Gastrocnemius medialis (tissue), 4 donors: ENCODE measurements at regions not wholly inside any gene's neighbourhood (a gene's known extent, or its start where the extent isn't known, plus 50 kb on each side); places are given as distances from the start of the nearest gene placed in this dataset.

ENCODE experiments used
- ATAC-seq, 2 donors: fragments of 150-250 bp; one replicate each; pipeline ENCODE4 v1.9.1; 2016
- DNase-seq, 2 donors: peaks; one replicate each; pipeline ENCODE4 v3.0.0-alpha.2; 2019
- H3K27ac ChIP-seq, 4 donors: fragments of 200-600 bp; sonication (generic); 1 replicate in 1 of 4; 2 replicates in 3 of 4; pipeline ENCODE4 v1.5.1; 2016 to 2018; ENCODE audit warnings: mild to moderate bottlenecking in 2 of 4, moderate library complexity in 1 of 4
- H3K27me3 ChIP-seq, 3 donors: fragments of 200-600 bp; sonication (generic) in 2 of 3; 1 replicate in 1 of 3; 2 replicates in 2 of 3; pipeline versions ENCODE4 v1.5.1 to v1.6.0; 2016 to 2019; ENCODE audit warnings: mild to moderate bottlenecking in 1 of 3, moderate library complexity in 1 of 3
- H3K36me3 ChIP-seq, 2 donors: fragments of 200-600 bp; sonication (generic) in 1 of 2; one replicate each; pipeline ENCODE4 v1.5.1; 2017 to 2018
- H3K4me1 ChIP-seq, 2 donors: fragments of 200-600 bp; sonication (generic) in 1 of 2; one replicate each; pipeline ENCODE4 v1.5.1; 2016 to 2017; ENCODE audit warnings: mild to moderate bottlenecking in 2 of 2
- H3K4me3 ChIP-seq, 4 donors: fragments of 200-600 bp; sonication (generic) in 3 of 4; 1 replicate in 1 of 4; 2 replicates in 3 of 4; pipeline ENCODE4 v1.5.1; 2016 to 2019; ENCODE audit warnings: mild to moderate bottlenecking in 2 of 4
- H3K9me3 ChIP-seq, 3 donors: fragments of 200-600 bp; sonication (generic) in 2 of 3; 1 replicate in 1 of 3; 2 replicates in 2 of 3; pipeline ENCODE4 v1.5.1; 2016 to 2019
- CTCF ChIP-seq, 5 experiments: fragments of 450-650 bp in 3 of 5; fragments of 200-600 bp in 2 of 5; sonication (generic) in 2 of 5; IDR thresholded peaks in 4 of 5; conservative IDR thresholded peaks in 1 of 5; 1 replicate in 4 of 5; 2 replicates in 1 of 5; pipeline ENCODE4 v1.5.1; 2016 to 2019; ENCODE audit warnings: antibody characterized with exemption in 5 of 5, mild to moderate bottlenecking in 3 of 5, moderate library complexity in 3 of 5
- POLR2A ChIP-seq, 2 donors: fragments of 450-650 bp; IDR thresholded peaks; one replicate each; pipeline ENCODE4 v1.6.1; 2017; ENCODE audit warnings: antibody characterized with exemption in 2 of 2, mild to moderate bottlenecking in 2 of 2, moderate library complexity in 2 of 2
- in situ Hi-C, 4 donors: fragments of 200-750 bp; cut with MboI; loops; one replicate each; pipeline versions ENCODE4 v1.15.0 to v1.8.0; 2017; ENCODE audit warnings: low sequenced_read_pairs in 4 of 4
- intact Hi-C: fragments of 100-400 bp; cut with DNase I; formaldehyde crosslinking; loops from one replicate; pipeline ENCODE4 v1.15.1; 2023; ENCODE audit warnings: low total_unique reads

GRCh38 chr10:9228771-9229170 lies 1174.3 kb downstream of the GATA3 start:
- Histone ChIP-seq H3K4me3 (no peak overlapping the region), H3K9me3 (no peaks in the 10 kb centered on the region), H3K4me1 (no peaks in the 10 kb centered on the region), H3K36me3 (no peaks in the 10 kb centered on the region), H3K27me3 (no peaks in the 10 kb centered on the region), H3K27ac (no peak overlapping the region)
- in situ Hi-C loops, result no loop called here
- ATAC-seq (no peak), DNase-seq (no peak)
- TF ChIP-seq POLR2A (IDR thresholded peaks at IDR 0.05) (no peak), CTCF (IDR thresholded peaks at IDR 0.05 in 4 of 5, conservative IDR thresholded peaks at IDR 0.05 in 1 of 5) (no peak)
- intact Hi-C loops, result no loop called here

- TF ChIP-seq CTCF (IDR thresholded peaks at IDR 0.05 in 4 of 5, conservative IDR thresholded peaks at IDR 0.05 in 1 of 5), result no peak
- no peak for TF ChIP-seq POLR2A (IDR thresholded peaks at IDR 0.05)
- no peaks in the 10 kb centered on the region for H3K4me1 ChIP-seq
- H3K9me3 ChIP-seq, result no peaks in the 10 kb centered on the region
- no peaks in the 10 kb centered on the region for H3K36me3 ChIP-seq
- intact Hi-C loops, result no loop called here
- H3K27me3 ChIP-seq, result no peaks in the 10 kb centered on the region
- ATAC-seq, result no peak
- no peak overlapping the region for H3K4me3 ChIP-seq
- in situ Hi-C loops, result no loop called here
- DNase-seq, result no peak
- H3K27ac ChIP-seq, result no peak overlapping the region
Measured at GRCh38 chr10:9229702-9230244, 1175.3 kb downstream of the GATA3 start.

- Histone ChIP-seq H3K4me1 (no peaks in the 10 kb centered on the region), H3K27me3 (no peaks in the 10 kb centered on the region), H3K4me3 (no peak overlapping the region), H3K9me3 (no peaks in the 10 kb centered on the region), H3K36me3 (no peaks in the 10 kb centered on the region), H3K27ac (no peak overlapping the region)
- ATAC-seq, result no peak
- in situ Hi-C loops (no loop called here), intact Hi-C loops (no loop called here)
- no peak for TF ChIP-seq POLR2A (IDR thresholded peaks at IDR 0.05)
- no peak for TF ChIP-seq CTCF (IDR thresholded peaks at IDR 0.05 in 4 of 5, conservative IDR thresholded peaks at IDR 0.05 in 1 of 5)
- DNase-seq, result no peak
Measured at GRCh38 chr10:9230625-9231024, 1176.1 kb downstream of the GATA3 start.

GRCh38 chr10:9234191-9234590 lies 1179.7 kb downstream of the GATA3 start:
- Histone ChIP-seq H3K4me3 (no peak overlapping the region), H3K27me3 (no peaks in the 10 kb centered on the region), H3K9me3 (no peaks in the 10 kb centered on the region), H3K36me3 (no peaks in the 10 kb centered on the region), H3K4me1 (no peaks in the 10 kb centered on the region), H3K27ac (no peak overlapping the region)
- no peak for ATAC-seq
- DNase-seq, result no peak
- intact Hi-C loops, result no loop called here
- in situ Hi-C loops, result no loop called here
- TF ChIP-seq CTCF (IDR thresholded peaks at IDR 0.05 in 4 of 5, conservative IDR thresholded peaks at IDR 0.05 in 1 of 5) (no peak), POLR2A (IDR thresholded peaks at IDR 0.05) (no peak)

- intact Hi-C loops (no loop called here), in situ Hi-C loops (no loop called here)
- H3K27me3 ChIP-seq, result no peaks in the 10 kb centered on the region
- H3K9me3 ChIP-seq, result no peaks in the 10 kb centered on the region
- DNase-seq, result no peak
- no peak for TF ChIP-seq POLR2A (IDR thresholded peaks at IDR 0.05)
- TF ChIP-seq CTCF (IDR thresholded peaks at IDR 0.05 in 4 of 5, conservative IDR thresholded peaks at IDR 0.05 in 1 of 5), result no peak
- H3K36me3 ChIP-seq, result no peaks in the 10 kb centered on the region
- H3K4me1 ChIP-seq, result no peaks in the 10 kb centered on the region
- no peak for ATAC-seq
- H3K27ac ChIP-seq, result no peak overlapping the region
- H3K4me3 ChIP-seq, result no peak overlapping the region
Measured at GRCh38 chr10:9238041-9238440, 1183.6 kb downstream of the GATA3 start.
